H9 (cell line): ENCODE measurements at regions not wholly inside any gene's neighbourhood (a gene's known extent, or its start where the extent isn't known, plus 50 kb on each side); places are given as distances from the start of the nearest gene placed in this dataset.

ENCODE experiments used
- DNase-seq: peaks from one replicate; pipeline ENCODE4 v3.0.0-alpha.2; 2017
- H2AFZ ChIP-seq: one replicate; pipeline ENCODE4 v1.6.1; 2013; ENCODE audit warnings: mild to moderate bottlenecking, low read length, control low read depth, moderate library complexity
- H2AK5ac ChIP-seq: 2 replicates; pipeline ENCODE4 v1.6.1; 2013; ENCODE audit warnings: low read length, control low read depth, mixed read lengths; ENCODE audit not compliant: insufficient read length
- H2BK120ac ChIP-seq: one replicate; pipeline ENCODE4 v1.6.1; 2013; ENCODE audit warnings: low read depth, mild to moderate bottlenecking, low read length, control low read depth, inconsistent platforms; ENCODE audit not compliant: poor library complexity, severe bottlenecking
- H2BK12ac ChIP-seq: 2 replicates; pipeline ENCODE4 v1.6.1; 2013; ENCODE audit warnings: low read length, control low read depth, mixed read lengths, low read depth; ENCODE audit not compliant: insufficient read length
- H2BK15ac ChIP-seq: 2 replicates; pipeline ENCODE4 v1.6.1; 2013; ENCODE audit warnings: low read depth, low read length, control low read depth
- H2BK20ac ChIP-seq: one replicate; pipeline ENCODE4 v1.6.1; 2013; ENCODE audit warnings: low read depth, mild to moderate bottlenecking, low read length, control low read depth, inconsistent platforms; ENCODE audit not compliant: poor library complexity, severe bottlenecking
- H2BK5ac ChIP-seq: 2 replicates; pipeline ENCODE4 v1.6.1; 2013; ENCODE audit warnings: low read length, control low read depth, mixed read lengths; ENCODE audit not compliant: insufficient read length
- H3K14ac ChIP-seq: 2 replicates; pipeline ENCODE4 v1.6.1; 2013; ENCODE audit warnings: low read length, control low read depth; ENCODE audit not compliant: insufficient read depth
- H3K18ac ChIP-seq: 2 replicates; pipeline ENCODE4 v1.6.1; 2013; ENCODE audit warnings: low read depth, mild to moderate bottlenecking, mixed read lengths, low read length, control low read depth; ENCODE audit not compliant: insufficient read length
- H3K23ac ChIP-seq: 2 replicates; pipeline ENCODE4 v1.6.1; 2013; ENCODE audit warnings: low read length, control low read depth, mixed read lengths, low read depth; ENCODE audit not compliant: insufficient read length
- H3K23me2 ChIP-seq: 2 replicates; pipeline ENCODE4 v1.6.1; 2013; ENCODE audit warnings: low read depth, mild to moderate bottlenecking, mixed read lengths, low read length, control low read depth; ENCODE audit not compliant: insufficient read length, poor library complexity, severe bottlenecking
- H3K27ac ChIP-seq: 2 replicates; pipeline ENCODE4 v1.5.1; 2013; ENCODE audit warnings: low read length, control low read depth, mixed read lengths, low read depth; ENCODE audit not compliant: insufficient read length
- H3K27me3 ChIP-seq: 2 replicates; pipeline ENCODE4 v1.6.1; 2013; ENCODE audit warnings: low read length, control low read depth, inconsistent platforms; ENCODE audit not compliant: insufficient read depth
- H3K4ac ChIP-seq: 2 replicates; pipeline ENCODE4 v1.6.1; 2013; ENCODE audit warnings: low read depth, mild to moderate bottlenecking, control low read depth, inconsistent platforms, low read length, moderate library complexity
- H3K4me1 ChIP-seq: 2 replicates; pipeline ENCODE4 v1.6.1; 2013; ENCODE audit warnings: low read length, control low read depth, inconsistent platforms; ENCODE audit not compliant: insufficient read depth
- H3K4me2 ChIP-seq: 2 replicates; pipeline ENCODE4 v1.6.1; 2013; ENCODE audit warnings: low read length, control low read depth, mixed read lengths; ENCODE audit not compliant: insufficient read length, insufficient read depth
- H3K56ac ChIP-seq: 2 replicates; pipeline ENCODE4 v1.6.1; 2013; ENCODE audit warnings: low read depth, mild to moderate bottlenecking, mixed read lengths, low read length, control low read depth; ENCODE audit not compliant: insufficient read length
- H3K79me1 ChIP-seq: 2 replicates; pipeline ENCODE4 v1.6.1; 2013; ENCODE audit warnings: low read depth, mild to moderate bottlenecking, moderate library complexity, low read length, control low read depth, inconsistent platforms; ENCODE audit not compliant: insufficient read depth, poor library complexity, severe bottlenecking
- H3K79me2 ChIP-seq: 2 replicates; pipeline ENCODE4 v1.6.1; 2013; ENCODE audit warnings: low read length, control low read depth, inconsistent platforms; ENCODE audit not compliant: insufficient read depth
- H3K9ac ChIP-seq: 2 replicates; pipeline ENCODE4 v1.6.1; 2013; ENCODE audit warnings: low read length, control low read depth, mixed read lengths; ENCODE audit not compliant: insufficient read length; ENCODE audit errors: extremely low read depth
- H3K9me3 ChIP-seq: one replicate; pipeline ENCODE4 v1.6.1; 2013; ENCODE audit warnings: low read depth, low read length, inconsistent platforms; ENCODE audit not compliant: control insufficient read depth
- H3T11ph ChIP-seq: one replicate; pipeline ENCODE4 v1.6.1; 2013; ENCODE audit warnings: mild to moderate bottlenecking, low read length, control low read depth, inconsistent platforms
- H4K20me1 ChIP-seq: one replicate; pipeline ENCODE4 v1.6.1; 2013; ENCODE audit not compliant: control insufficient read depth, insufficient read length, insufficient read depth
- H4K5ac ChIP-seq: 2 replicates; pipeline ENCODE4 v1.6.1; 2013; ENCODE audit warnings: low read depth, mild to moderate bottlenecking, mixed read lengths, low read length, control low read depth; ENCODE audit not compliant: insufficient read length
- H4K8ac ChIP-seq: replicated peaks from 2 replicates; pipeline ENCODE4 v1.6.1; 2013; ENCODE audit warnings: low read length, control low read depth, mixed read lengths, low read depth; ENCODE audit not compliant: insufficient read length
- H4K91ac ChIP-seq: 2 replicates; pipeline ENCODE4 v1.6.1; 2013; ENCODE audit warnings: low read depth, mild to moderate bottlenecking, moderate library complexity, mixed read lengths, low read length, control low read depth; ENCODE audit not compliant: insufficient read length
- H3K27ac Mint-ChIP-seq, 3 experiments: 2 replicates in 2 of 3; 3 replicates in 1 of 3; pipeline ENCODE4 v1.8.0; 2020 to 2021; ENCODE audit warnings: mixed read lengths in 3 of 3, mild to moderate bottlenecking in 1 of 3, moderate library complexity in 1 of 3
- H3K27me3 Mint-ChIP-seq: 2 replicates; pipeline ENCODE4 v1.8.0; 2021; ENCODE audit warnings: low read depth, mild to moderate bottlenecking, moderate library complexity, mixed read lengths
- H3K36me3 Mint-ChIP-seq, 3 experiments: 2 replicates in 2 of 3; 3 replicates in 1 of 3; pipeline ENCODE4 v1.8.0; 2020 to 2021; ENCODE audit warnings: low read depth in 3 of 3, mixed read lengths in 3 of 3; ENCODE audit not compliant: insufficient read depth in 1 of 3
- H3K4me1 Mint-ChIP-seq, 2 experiments: 2 replicates each; pipeline ENCODE4 v1.8.0; 2020; ENCODE audit warnings: mixed read lengths in 2 of 2
- H3K4me3 Mint-ChIP-seq, 2 experiments: 2 replicates in 1 of 2; 3 replicates in 1 of 2; pipeline ENCODE4 v1.8.0; 2020 to 2021; ENCODE audit warnings: mild to moderate bottlenecking in 2 of 2, mixed read lengths in 2 of 2, moderate library complexity in 1 of 2
- H3K9me3 Mint-ChIP-seq, 2 experiments: 2 replicates in 1 of 2; 3 replicates in 1 of 2; pipeline ENCODE4 v1.8.0; 2020; ENCODE audit warnings: mild to moderate bottlenecking in 2 of 2, mixed read lengths in 2 of 2, moderate library complexity in 1 of 2
- CTCF ChIP-seq: fragments of 200-600 bp; sonication (generic); conservative IDR thresholded peaks from 3 replicates; pipeline ENCODE4 v1.8.0; 2021; ENCODE audit warnings: antibody characterized with exemption, mild to moderate bottlenecking

DNA sequence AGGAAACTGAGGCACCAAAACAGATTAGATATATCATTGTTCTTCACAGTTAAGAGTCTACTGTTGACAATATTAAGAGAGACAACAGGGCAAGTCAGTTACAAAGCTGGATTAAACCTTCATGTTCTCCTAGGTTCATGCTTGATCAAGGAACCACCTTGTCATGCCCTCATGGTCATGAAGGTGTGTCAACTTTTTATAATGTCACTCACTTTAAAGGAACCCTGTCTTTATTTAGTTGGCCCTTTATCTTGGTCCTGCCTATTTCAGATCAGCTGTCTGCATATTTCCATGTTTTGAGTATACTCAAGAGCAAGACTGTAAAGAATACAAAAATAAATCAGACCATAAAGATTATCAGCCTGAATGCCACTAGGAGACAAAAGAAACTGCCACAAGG, 140.2 kb upstream of the FAM241A start:
- Mint-ChIP-seq H3K27me3 (no peaks in the 10 kb centered on the region), H3K4me1 (peaks cover 11 to 22% of the 10 kb centered on the region in 2 experiments)
- no peak overlapping the region for H4K91ac ChIP-seq

More for the DNA sequence above, 140.2 kb upstream of the FAM241A start:
- Histone ChIP-seq H2AK5ac (no peak overlapping the region), H3K56ac (no peak overlapping the region), H2BK12ac (no peak overlapping the region), H3T11ph (no peak overlapping the region), H4K5ac (no peak overlapping the region), H3K23me2 (no peaks in the 10 kb centered on the region), H3K23ac (no peak overlapping the region), H2BK5ac (no peak overlapping the region), H3K79me1 (no peaks in the 10 kb centered on the region), H3K14ac (no peak overlapping the region), H3K4ac (no peak overlapping the region), H3K9me3 (no peaks in the 10 kb centered on the region), H2BK20ac (no peak overlapping the region), H3K18ac (no peak overlapping the region), H4K8ac (no peak overlapping the region), H3K27me3 (no peaks in the 10 kb centered on the region), H3K79me2 (no peaks in the 10 kb centered on the region), H3K27ac (no peak overlapping the region), H3K4me1 (no peaks in the 10 kb centered on the region; the same call in 1 of the 2 replicates), H2BK15ac (no peak overlapping the region), H4K20me1 (no peaks in the 10 kb centered on the region), H3K4me2 (no peak overlapping the region), H2AFZ (no peak overlapping the region), H3K9ac (no peak overlapping the region), H2BK120ac (no peak overlapping the region)
- Mint-ChIP-seq H3K4me3 (no peak overlapping the region), H3K36me3 (no peaks in the 10 kb centered on the region), H3K27ac (no peak overlapping the region), H3K9me3 (no peaks in the 10 kb centered on the region)
- no peak for DNase-seq
- TF ChIP-seq CTCF, result no peak
